CD4-positive, alpha-beta memory T cell (primary cell): ENCODE measurements at regions not wholly inside any gene's neighbourhood (a gene's known extent, or its start where the extent isn't known, plus 50 kb on each side); places are given as distances from the start of the nearest gene placed in this dataset.

Source experiments
- CTCF ChIA-PET: fragments of 350-600 bp; sonication (Branson Sonifier 250); formaldehyde crosslinking; loops from one replicate; lab custom pipeline; 2021; ENCODE audit warnings: inconsistent platforms; ENCODE audit not compliant: partially characterized antibody; lab: Charles Lee
- POLR2A ChIA-PET: fragments of 350-600 bp; sonication (Branson Sonifier 250); formaldehyde crosslinking; loops from one replicate; lab custom pipeline; 2021; ENCODE audit not compliant: partially characterized antibody; lab: Charles Lee
- DNase-seq, 5 donors: peaks; one replicate each; pipeline versions ENCODE4 v3.0.0 to v3.0.0-alpha.2; 2020 to 2022; ENCODE audit warnings: mixed read lengths in 1 of 5
- H3K27ac ChIP-seq: one replicate; pipeline ENCODE4 v1.7.0; 2013; ENCODE audit warnings: low read depth, low read length
- H3K27me3 ChIP-seq: 2 replicates; pipeline ENCODE4 v1.7.0; 2013; ENCODE audit warnings: mild to moderate bottlenecking, low read length, moderate library complexity; ENCODE audit not compliant: insufficient read depth
- H3K36me3 ChIP-seq: 2 replicates; pipeline ENCODE4 v1.7.0; 2013; ENCODE audit warnings: mild to moderate bottlenecking, low read length, moderate library complexity; ENCODE audit not compliant: insufficient read depth
- H3K4me1 ChIP-seq: 2 replicates; pipeline ENCODE4 v1.7.0; 2013; ENCODE audit warnings: mild to moderate bottlenecking, low read length, moderate library complexity; ENCODE audit not compliant: insufficient read depth
- H3K4me3 ChIP-seq, 2 donors: one replicate each; pipeline ENCODE4 v1.7.0; 2013; ENCODE audit warnings: low read length in 2 of 2, mild to moderate bottlenecking in 1 of 2
- H3K9me3 ChIP-seq, 2 donors: one replicate each; pipeline ENCODE4 v1.7.0; 2013; ENCODE audit warnings: low read length in 2 of 2, control low read depth in 1 of 2; ENCODE audit not compliant: control insufficient read depth in 1 of 2
- H3K27ac Mint-ChIP-seq, 7 donors: one replicate each; pipeline ENCODE4 v1.8.0; 2020 to 2021; ENCODE audit warnings: mixed read lengths in 7 of 7, mild to moderate bottlenecking in 6 of 7, inconsistent platforms in 3 of 7, moderate library complexity in 3 of 7
- H3K27me3 Mint-ChIP-seq, 2 donors: one replicate each; pipeline ENCODE4 v1.8.0; 2020 to 2021; ENCODE audit warnings: mixed read lengths in 2 of 2
- H3K36me3 Mint-ChIP-seq, 2 donors: one replicate each; pipeline ENCODE4 v1.8.0; 2020 to 2021; ENCODE audit warnings: mixed read lengths in 2 of 2, inconsistent platforms in 1 of 2, mild to moderate bottlenecking in 1 of 2
- H3K4me1 Mint-ChIP-seq, 4 donors: one replicate each; pipeline ENCODE4 v1.8.0; 2020 to 2021; ENCODE audit warnings: mixed read lengths in 4 of 4, mild to moderate bottlenecking in 1 of 4
- H3K4me3 Mint-ChIP-seq, 8 donors: one replicate each; pipeline ENCODE4 v1.8.0; 2020 to 2021; ENCODE audit warnings: mixed read lengths in 8 of 8, mild to moderate bottlenecking in 7 of 8, moderate library complexity in 6 of 8, inconsistent platforms in 3 of 8
- H3K9me3 Mint-ChIP-seq, 8 donors: one replicate each; pipeline ENCODE4 v1.8.0; 2020 to 2021; ENCODE audit warnings: mixed read lengths in 8 of 8, mild to moderate bottlenecking in 5 of 8, inconsistent platforms in 3 of 8, moderate library complexity in 1 of 8
- intact Hi-C: fragments of 100-400 bp; cut with micrococcal nuclease; formaldehyde crosslinking; loops from one replicate; pipeline ENCODE4 v1.15.1; 2023

DNA sequence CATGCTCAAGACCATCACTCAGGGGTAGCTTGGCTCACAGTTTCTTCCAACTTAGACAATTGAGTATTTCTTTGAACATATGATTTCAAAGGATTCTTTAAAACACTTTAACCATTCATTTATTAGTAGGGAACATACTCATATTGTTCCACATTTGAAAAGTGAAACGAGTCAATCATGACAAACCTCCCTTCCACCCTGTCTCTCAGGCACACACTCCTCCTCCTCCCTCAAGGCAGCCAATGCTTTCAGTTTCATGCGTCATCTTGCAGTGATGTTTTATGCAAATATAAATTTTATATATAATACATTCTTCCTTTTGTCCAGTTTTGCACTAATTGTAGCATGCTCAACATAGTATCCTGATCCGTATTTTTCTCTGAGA lies 126.0 kb upstream of the BOD1 start:
- DNase-seq = no peak
- no peaks in the 10 kb centered on the region for H3K9me3 ChIP-seq
- no peaks in the 10 kb centered on the region for H3K36me3 Mint-ChIP-seq
- no peaks in the 10 kb centered on the region for H3K4me1 ChIP-seq
- no peaks in the 10 kb centered on the region for H3K9me3 Mint-ChIP-seq
- H3K4me3 ChIP-seq = no peak overlapping the region
- no peak overlapping the region for H3K4me3 Mint-ChIP-seq
- intact Hi-C loops = no loop called here
- ChIA-PET POLR2A (no interaction called here), CTCF (no interaction called here)
- H3K27me3 Mint-ChIP-seq = no peaks in the 10 kb centered on the region
- no peak overlapping the region for H3K27ac ChIP-seq
- H3K27ac Mint-ChIP-seq = no peak overlapping the region
- H3K27me3 ChIP-seq = no peaks in the 10 kb centered on the region
- H3K4me1 Mint-ChIP-seq = peaks cover 0 to 8% (median 4%) of the 10 kb centered on the region in 4 donors
- H3K36me3 ChIP-seq = no peaks in the 10 kb centered on the region

DNA sequence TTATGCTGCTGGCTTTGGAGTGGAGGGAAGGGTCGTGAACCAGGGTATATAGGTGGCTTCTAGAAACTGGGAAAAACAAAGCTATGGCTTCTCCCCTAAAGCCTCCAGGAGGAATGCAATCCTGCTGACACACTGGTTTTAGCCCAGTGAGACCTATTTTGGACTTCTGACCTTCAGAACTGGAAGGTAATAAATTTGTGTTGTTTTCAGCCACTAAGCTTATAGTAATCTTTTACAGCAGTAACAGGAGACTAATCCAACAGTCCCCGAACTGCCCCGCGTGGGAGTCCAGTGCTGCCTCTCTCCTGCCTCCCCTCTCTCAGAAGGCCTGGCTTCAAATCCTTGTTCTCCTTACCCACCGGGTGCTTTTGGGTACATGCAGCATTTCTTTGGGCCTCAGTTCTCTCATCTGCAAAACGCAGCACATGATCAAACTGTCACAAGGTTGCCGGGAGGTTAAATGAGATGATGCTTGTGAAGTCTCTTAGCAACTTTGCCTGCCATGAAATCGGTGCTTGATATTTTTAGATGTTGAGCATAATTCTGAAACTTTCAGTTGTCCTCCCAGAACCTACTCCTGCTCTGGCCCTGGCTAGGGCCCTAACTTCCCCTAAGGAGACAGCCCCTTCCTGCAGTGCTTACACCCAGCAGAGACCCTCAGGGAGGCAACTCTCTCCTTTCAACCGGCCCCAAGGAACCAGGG lies 127.3 kb upstream of the BOD1 start:
- POLR2A ChIA-PET = no interaction called here
- H3K27me3 Mint-ChIP-seq = no peaks in the 10 kb centered on the region
- Histone ChIP-seq H3K4me3 (no peak overlapping the region), H3K27ac (no peak overlapping the region), H3K9me3 (no peaks in the 10 kb centered on the region), H3K27me3 (no peaks in the 10 kb centered on the region), H3K4me1 (no peaks in the 10 kb centered on the region), H3K36me3 (no peaks in the 10 kb centered on the region)
- CTCF ChIA-PET = interaction anchor here (1.1 kb wide), 1 partner anchor 142 kb away, joined by 3 read pairs; no protein-coding TSS in a partner anchor
- no peaks in the 10 kb centered on the region for H3K36me3 Mint-ChIP-seq
- H3K4me3 Mint-ChIP-seq = no peak overlapping the region
- peaks cover 0 to 8% (median 4%) of the 10 kb centered on the region in 4 donors for H3K4me1 Mint-ChIP-seq
- no peak for DNase-seq
- H3K9me3 Mint-ChIP-seq = no peaks in the 10 kb centered on the region
- intact Hi-C loops = no loop called here
- H3K27ac Mint-ChIP-seq = no peak overlapping the region

DNA sequence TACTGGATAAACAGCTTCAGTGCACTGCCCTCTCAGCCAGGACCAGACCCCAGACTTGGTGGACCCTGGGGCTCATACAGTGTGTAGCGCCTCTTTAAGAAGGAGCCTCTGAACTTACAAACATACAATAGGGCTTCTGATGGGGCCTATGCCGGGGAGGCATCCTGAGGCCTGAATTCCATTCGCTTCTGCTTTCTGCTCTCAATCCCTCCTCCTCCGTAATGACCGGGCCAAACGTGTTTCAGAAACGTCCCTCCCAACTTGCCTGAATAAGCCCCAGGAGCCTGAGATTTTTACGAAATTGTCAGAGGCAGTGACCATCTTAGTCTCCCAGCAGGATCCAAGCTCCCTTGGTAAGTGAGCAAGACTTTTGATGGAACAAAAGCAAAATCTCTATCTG lies 128.1 kb upstream of the BOD1 start:
- ChIA-PET POLR2A (no interaction called here), CTCF (interaction anchor here (1.1 kb wide), 1 partner anchor 141 kb away, joined by 3 read pairs; no protein-coding TSS in a partner anchor)
- H3K4me3 Mint-ChIP-seq = no peak overlapping the region
- Histone ChIP-seq H3K4me3 (no peak overlapping the region), H3K4me1 (no peaks in the 10 kb centered on the region), H3K36me3 (no peaks in the 10 kb centered on the region), H3K9me3 (no peaks in the 10 kb centered on the region), H3K27me3 (no peaks in the 10 kb centered on the region), H3K27ac (no peak overlapping the region)
- H3K36me3 Mint-ChIP-seq = no peaks in the 10 kb centered on the region
- no peak for DNase-seq
- intact Hi-C loops = no loop called here
- no peaks in the 10 kb centered on the region for H3K27me3 Mint-ChIP-seq
- H3K9me3 Mint-ChIP-seq = no peaks in the 10 kb centered on the region
- H3K27ac Mint-ChIP-seq = peak overlapping the region in 1 of 7 donors; percentile 69
- peaks cover 0 to 8% (median 3%) of the 10 kb centered on the region in 4 donors for H3K4me1 Mint-ChIP-seq

DNA sequence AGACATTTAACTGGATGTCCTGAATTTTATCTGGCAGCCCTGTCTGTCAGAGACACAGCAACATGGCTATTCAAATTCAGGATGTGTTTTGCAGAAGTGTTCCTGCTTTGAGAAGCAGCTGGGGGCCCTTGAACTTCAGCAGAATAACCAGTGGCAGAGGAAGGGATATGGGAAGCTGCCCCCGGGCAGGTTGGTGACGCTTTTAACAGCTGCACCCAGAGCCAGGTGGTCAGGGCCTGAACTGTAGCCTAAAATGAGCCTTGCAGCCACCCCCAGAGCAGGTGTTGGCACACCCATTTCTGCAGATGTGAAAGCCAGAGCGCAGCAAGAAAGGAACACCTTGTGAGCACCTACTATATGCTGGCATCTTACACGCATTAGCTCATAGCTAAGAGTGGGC lies 128.7 kb upstream of the BOD1 start:
- Histone ChIP-seq H3K36me3 (no peaks in the 10 kb centered on the region), H3K4me1 (no peaks in the 10 kb centered on the region), H3K9me3 (no peaks in the 10 kb centered on the region), H3K27me3 (no peaks in the 10 kb centered on the region), H3K4me3 (no peak overlapping the region), H3K27ac (no peak overlapping the region)
- H3K4me1 Mint-ChIP-seq = peaks cover 0 to 8% (median 3%) of the 10 kb centered on the region in 4 donors
- no peaks in the 10 kb centered on the region for H3K36me3 Mint-ChIP-seq
- intact Hi-C loops = no loop called here
- H3K9me3 Mint-ChIP-seq = no peaks in the 10 kb centered on the region
- no peak for DNase-seq
- no peak overlapping the region for H3K4me3 Mint-ChIP-seq
- CTCF ChIA-PET = interaction anchor here (1.1 kb wide), 1 partner anchor 140 kb away, joined by 3 read pairs; no protein-coding TSS in a partner anchor
- POLR2A ChIA-PET = no interaction called here
- no peak overlapping the region for H3K27ac Mint-ChIP-seq
- H3K27me3 Mint-ChIP-seq = no peaks in the 10 kb centered on the region

DNA sequence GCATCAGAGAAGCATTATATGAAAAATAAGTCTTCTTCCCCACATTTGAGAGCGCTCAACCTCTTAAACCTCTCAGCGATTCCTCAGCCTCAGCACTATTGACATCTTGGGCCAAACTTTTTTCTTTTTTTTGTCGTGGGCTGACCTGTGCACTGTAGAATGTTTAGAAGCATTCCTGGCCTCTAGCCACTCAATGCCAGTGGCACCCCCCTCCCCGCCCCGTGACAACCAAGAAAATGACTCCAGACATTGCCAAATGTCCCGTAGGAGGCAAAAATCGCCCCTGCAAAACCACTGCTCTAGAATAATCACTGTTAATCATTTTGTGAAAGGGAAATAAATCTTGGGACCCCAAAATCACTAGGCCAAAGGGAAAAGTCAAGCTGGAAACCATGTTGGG lies 129.1 kb upstream of the BOD1 start:
- Mint-ChIP-seq H3K36me3 (no peaks in the 10 kb centered on the region), H3K27me3 (no peaks in the 10 kb centered on the region), H3K9me3 (no peaks in the 10 kb centered on the region), H3K27ac (peak overlapping the region in 1 of 7 donors; percentile 57), H3K4me3 (no peak overlapping the region), H3K4me1 (peaks cover 0 to 8% (median 3%) of the 10 kb centered on the region in 4 donors)
- Histone ChIP-seq H3K4me1 (no peaks in the 10 kb centered on the region), H3K4me3 (no peak overlapping the region), H3K9me3 (no peaks in the 10 kb centered on the region), H3K36me3 (no peaks in the 10 kb centered on the region), H3K27me3 (no peaks in the 10 kb centered on the region), H3K27ac (no peak overlapping the region)
- intact Hi-C loops = no loop called here
- ChIA-PET CTCF (no interaction called here), POLR2A (no interaction called here)
- DNase-seq = no peak

DNA sequence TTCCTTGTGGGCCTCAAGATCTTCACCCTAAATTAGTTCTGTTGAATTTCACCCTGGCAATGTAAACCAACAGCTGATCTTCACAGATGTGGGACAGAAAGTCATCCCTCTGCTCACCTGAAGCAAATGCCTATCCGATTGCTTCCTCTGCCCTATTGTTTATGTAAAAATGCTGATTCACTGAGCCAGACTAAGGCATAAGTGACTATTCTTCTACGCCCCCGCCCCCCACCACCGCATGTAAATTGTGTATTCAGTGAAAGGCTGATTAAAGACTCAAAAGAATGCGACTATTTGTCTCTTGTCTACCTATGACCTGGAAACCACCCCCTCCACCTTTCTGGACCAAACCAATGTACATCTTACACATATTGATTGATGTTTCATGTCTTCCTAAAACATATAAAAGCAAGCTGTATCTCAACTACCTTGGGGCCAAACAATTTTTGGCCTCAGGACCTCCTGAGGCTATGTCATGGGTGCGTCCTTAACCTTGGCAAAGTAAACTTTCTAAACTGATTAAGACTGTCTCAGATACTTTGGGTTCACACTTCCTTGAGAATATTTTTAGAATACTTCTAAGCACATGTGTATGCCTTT lies 129.7 kb upstream of the BOD1 start:
- Mint-ChIP-seq H3K27ac (no peak overlapping the region), H3K36me3 (no peaks in the 10 kb centered on the region), H3K4me3 (no peak overlapping the region), H3K27me3 (no peaks in the 10 kb centered on the region), H3K9me3 (no peaks in the 10 kb centered on the region), H3K4me1 (peaks cover 0 to 6% (median 2%) of the 10 kb centered on the region in 4 donors)
- no peak for DNase-seq
- Histone ChIP-seq H3K4me3 (no peak overlapping the region), H3K36me3 (no peaks in the 10 kb centered on the region), H3K27ac (no peak overlapping the region), H3K27me3 (no peaks in the 10 kb centered on the region), H3K4me1 (no peaks in the 10 kb centered on the region), H3K9me3 (no peaks in the 10 kb centered on the region)
- ChIA-PET CTCF (no interaction called here), POLR2A (no interaction called here)
- intact Hi-C loops = no loop called here

DNA sequence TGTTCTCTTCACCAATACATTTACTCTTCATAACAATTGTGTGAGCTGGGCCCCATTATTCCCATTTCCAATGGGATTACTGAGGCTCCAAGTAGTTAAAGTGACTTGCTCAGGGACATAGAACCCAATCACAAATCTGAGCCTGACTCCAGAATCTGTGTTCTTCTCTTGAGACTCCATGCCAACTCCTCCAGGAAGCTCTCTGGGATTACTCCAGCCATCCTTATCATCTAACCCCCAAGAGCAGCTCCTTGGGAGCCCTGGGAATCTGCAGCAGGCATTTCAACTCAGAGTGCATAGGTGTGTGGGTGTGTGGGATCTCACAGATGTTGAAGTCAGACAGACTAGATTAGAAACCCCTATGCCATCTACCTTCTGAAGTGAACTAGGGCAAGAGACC lies 131.4 kb upstream of the BOD1 start:
- DNase-seq = no peak
- Mint-ChIP-seq H3K36me3 (no peaks in the 10 kb centered on the region), H3K27me3 (peaks cover 0 to 4% of the 10 kb centered on the region in 2 donors), H3K27ac (no peak overlapping the region), H3K9me3 (no peaks in the 10 kb centered on the region), H3K4me3 (no peak overlapping the region), H3K4me1 (no peaks in the 10 kb centered on the region)
- Histone ChIP-seq H3K27me3 (no peaks in the 10 kb centered on the region), H3K4me3 (no peak overlapping the region), H3K9me3 (no peaks in the 10 kb centered on the region), H3K27ac (no peak overlapping the region), H3K36me3 (no peaks in the 10 kb centered on the region), H3K4me1 (no peaks in the 10 kb centered on the region)
- ChIA-PET POLR2A (no interaction called here), CTCF (interaction anchor here (0.6 to 0.7 kb wide), 2 partner anchors 177 to 195 kb away, joined by 3 read pairs; no protein-coding TSS in a partner anchor)
- intact Hi-C loops = no loop called here
